Adrenal gland (tissue), 9 donors: ENCODE measurements at regions not wholly inside any gene's neighbourhood (a gene's known extent, or its start where the extent isn't known, plus 50 kb on each side); places are given as distances from the start of the nearest gene placed in this dataset.

ENCODE experiments used
- DNase-seq, 7 donors: peaks; one replicate each; pipeline ENCODE4 v3.0.0-alpha.2; 2019 to 2020
- H3K27ac ChIP-seq, 5 donors: fragments of 200-600 bp; sonication (generic) in 4 of 5; 1 replicate in 3 of 5; 2 replicates in 2 of 5; pipeline versions ENCODE4 v1.5.1 to v1.8.0; 2016 to 2020; ENCODE audit warnings: mild to moderate bottlenecking in 1 of 5
- H3K27me3 ChIP-seq: fragments of 200-600 bp; 2 replicates; pipeline ENCODE4 v1.8.0; 2021
- H3K36me3 ChIP-seq, 2 donors: fragments of 200-600 bp; replicated peaks in 1 of 2; 1 replicate in 1 of 2; 2 replicates in 1 of 2; pipeline versions ENCODE4 v1.5.1 to v1.8.0; 2018 to 2022
- H3K4me1 ChIP-seq, 2 donors: fragments of 200-600 bp; replicated peaks in 1 of 2; 1 replicate in 1 of 2; 2 replicates in 1 of 2; pipeline versions ENCODE4 v1.5.1 to v1.8.0; 2018 to 2021
- H3K4me3 ChIP-seq, 4 donors: fragments of 200-600 bp; sonication (generic) in 3 of 4; one replicate each; pipeline ENCODE4 v1.5.1; 2016 to 2018
- H3K9me3 ChIP-seq, 3 donors: fragments of 200-600 bp; sonication (generic) in 1 of 3; replicated peaks in 1 of 3; 1 replicate in 2 of 3; 2 replicates in 1 of 3; pipeline versions ENCODE4 v1.5.1 to v1.8.0; 2016 to 2021
- POLR2A ChIP-seq, 2 donors: fragments of 450-650 bp; IDR thresholded peaks; one replicate each; pipeline ENCODE4 v1.6.1; 2017; ENCODE audit warnings: antibody characterized with exemption in 2 of 2, mild to moderate bottlenecking in 2 of 2, moderate library complexity in 1 of 2
- WGBS, 4 donors: extraction: QIAGEN DNeasy Blood & Tissue Kit in 2 of 4; methylation state at CpG; one replicate each; pipeline versions ENCODE4 v1.1.5 to v1.1.7; 2013 to 2017; 5-methylcytosine and 5-hydroxymethylcytosine counted together
- intact Hi-C, 2 donors: fragments of 100-400 bp; cut with DNase I; formaldehyde crosslinking; loops; one replicate each; pipeline versions ENCODE4 v1.14.1 to v1.15.0; 2022 to 2023
- TF ChIP-seq, protein P1 (sequence below), 6 experiments: fragments of 450-650 bp in 4 of 6; fragments of 200-600 bp in 2 of 6; sonication (generic) in 1 of 6; IDR thresholded peaks; 1 replicate in 5 of 6; 2 replicates in 1 of 6; pipeline versions ENCODE4 v1.5.1 to v1.8.0; 2016 to 2021; ENCODE audit warnings: antibody characterized with exemption in 6 of 6, mild to moderate bottlenecking in 2 of 6, moderate library complexity in 1 of 6
- donor health status: healthy with polysubstance abuse.
- donor health status: Bipolar disorder and iron deficiency.
- donor health status: DM: yes; HTN: yes; CAD: no.
- donor health status: DM: no; HTN: no; CAD: no.
- donor health status: DM: no; HTN: no; CAD: no.

DNA sequence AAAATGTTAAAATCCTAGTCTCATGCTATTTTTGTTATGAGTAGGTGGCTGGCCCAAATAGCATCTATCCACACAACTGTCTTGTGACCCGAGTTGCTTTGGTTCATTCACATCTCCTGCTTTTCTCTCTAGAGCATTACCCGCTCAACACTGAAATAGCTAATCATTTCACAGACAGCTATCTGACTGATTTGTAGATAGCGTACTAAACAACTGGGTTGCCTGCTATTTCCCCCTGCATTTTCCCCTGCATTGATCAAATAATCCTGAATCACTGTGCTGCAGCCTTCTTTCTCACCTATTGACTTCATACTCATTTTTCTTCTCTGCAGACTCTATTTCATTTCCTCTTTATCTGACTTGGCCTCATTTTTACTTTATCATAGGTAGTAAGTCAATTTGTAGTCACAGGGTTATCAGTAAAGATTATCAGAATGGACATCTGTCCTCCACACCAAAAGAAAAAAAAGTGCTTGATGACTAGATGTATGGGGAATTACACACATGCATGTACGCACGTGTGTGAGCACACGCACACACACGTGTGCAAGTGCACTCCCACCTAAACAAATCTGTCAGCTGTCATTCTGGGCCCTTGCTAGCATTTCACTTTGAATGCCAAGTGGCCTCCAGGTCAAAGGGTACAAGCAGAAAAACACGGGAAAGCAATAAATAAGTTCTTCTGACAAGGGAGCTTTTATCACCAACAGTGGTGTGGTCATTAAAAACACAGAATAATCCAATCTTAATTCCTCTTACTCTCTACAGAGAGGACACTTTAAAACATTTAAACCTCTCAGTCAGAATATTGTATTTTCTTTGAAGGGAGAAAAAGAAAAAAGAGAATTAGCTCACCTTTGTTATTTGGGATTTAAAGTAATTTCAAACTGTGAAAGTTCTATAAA lies 501.6 kb downstream of the EFNA5 start:
- Histone ChIP-seq H3K27me3 (no peaks in the 10 kb centered on the region), H3K36me3 (no peaks in the 10 kb centered on the region), H3K4me1 (no peaks in the 10 kb centered on the region), H3K27ac (no peak overlapping the region), H3K4me3 (no peak overlapping the region), H3K9me3 (no peaks in the 10 kb centered on the region)
- no peak for DNase-seq
- 66 to 74% (median 69%) methylated on average over 8 of the region's 8 CpGs for WGBS, 4 donors
- TF ChIP-seq, protein P1, sequence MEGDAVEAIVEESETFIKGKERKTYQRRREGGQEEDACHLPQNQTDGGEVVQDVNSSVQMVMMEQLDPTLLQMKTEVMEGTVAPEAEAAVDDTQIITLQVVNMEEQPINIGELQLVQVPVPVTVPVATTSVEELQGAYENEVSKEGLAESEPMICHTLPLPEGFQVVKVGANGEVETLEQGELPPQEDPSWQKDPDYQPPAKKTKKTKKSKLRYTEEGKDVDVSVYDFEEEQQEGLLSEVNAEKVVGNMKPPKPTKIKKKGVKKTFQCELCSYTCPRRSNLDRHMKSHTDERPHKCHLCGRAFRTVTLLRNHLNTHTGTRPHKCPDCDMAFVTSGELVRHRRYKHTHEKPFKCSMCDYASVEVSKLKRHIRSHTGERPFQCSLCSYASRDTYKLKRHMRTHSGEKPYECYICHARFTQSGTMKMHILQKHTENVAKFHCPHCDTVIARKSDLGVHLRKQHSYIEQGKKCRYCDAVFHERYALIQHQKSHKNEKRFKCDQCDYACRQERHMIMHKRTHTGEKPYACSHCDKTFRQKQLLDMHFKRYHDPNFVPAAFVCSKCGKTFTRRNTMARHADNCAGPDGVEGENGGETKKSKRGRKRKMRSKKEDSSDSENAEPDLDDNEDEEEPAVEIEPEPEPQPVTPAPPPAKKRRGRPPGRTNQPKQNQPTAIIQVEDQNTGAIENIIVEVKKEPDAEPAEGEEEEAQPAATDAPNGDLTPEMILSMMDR (IDR thresholded peaks at IDR 0.05), result no peak
- TF ChIP-seq POLR2A (IDR thresholded peaks at IDR 0.05), result no peak
- intact Hi-C loops, result no loop called here

DNA sequence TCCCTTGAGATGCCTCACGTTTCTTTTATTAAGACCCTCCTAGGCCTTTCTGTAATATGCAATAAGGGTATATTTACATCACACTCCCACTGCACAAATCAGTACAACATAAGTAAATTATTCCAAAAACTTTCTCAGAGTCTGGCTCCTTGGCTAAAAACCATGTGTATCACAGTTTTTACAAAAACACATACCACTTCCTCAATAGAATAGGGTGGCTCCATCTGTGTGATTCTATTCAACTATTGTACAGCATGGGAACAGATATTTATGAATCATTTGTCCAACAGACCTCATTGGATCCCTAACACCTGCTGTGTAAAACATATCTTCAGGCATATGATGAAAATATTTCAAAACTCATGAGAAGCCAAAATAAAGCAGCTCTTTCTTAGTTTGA lies 502.7 kb downstream of the EFNA5 start:
- Histone ChIP-seq H3K27me3 (no peaks in the 10 kb centered on the region), H3K36me3 (no peaks in the 10 kb centered on the region), H3K4me3 (no peak overlapping the region), H3K4me1 (no peaks in the 10 kb centered on the region), H3K9me3 (no peaks in the 10 kb centered on the region), H3K27ac (no peak overlapping the region)
- 72 to 97% (median 78%) methylated on average over 1 of the region's 1 CpG for WGBS, 4 donors
- intact Hi-C loops, result no loop called here
- no peak for DNase-seq
- TF ChIP-seq, protein P1 (IDR thresholded peaks at IDR 0.05), result no peak
- TF ChIP-seq POLR2A (IDR thresholded peaks at IDR 0.05), result no peak

DNA sequence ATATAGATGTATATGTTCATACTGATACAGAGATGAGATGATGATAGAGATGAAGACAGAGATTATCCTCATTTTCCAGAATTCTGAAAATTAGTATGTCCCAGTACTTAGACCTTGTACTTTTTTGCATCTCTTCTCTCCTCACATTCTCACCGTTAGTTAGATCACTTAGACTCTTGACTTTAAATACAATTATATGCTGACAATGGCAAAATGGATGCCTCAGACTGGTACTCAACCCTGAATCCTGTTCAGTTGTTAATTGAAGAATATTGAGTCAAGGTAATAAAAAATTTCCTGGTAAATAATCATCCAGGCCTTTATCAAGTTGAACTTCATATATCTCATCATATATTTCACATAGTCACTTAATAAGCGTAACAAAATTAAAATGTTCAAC lies 505.4 kb downstream of the EFNA5 start:
- WGBS, 4 donors, result 42 to 88% (median 51%) methylated on average over 2 of the region's 2 CpGs
- Histone ChIP-seq H3K9me3 (no peaks in the 10 kb centered on the region), H3K4me3 (no peak overlapping the region), H3K27ac (no peak overlapping the region), H3K36me3 (no peaks in the 10 kb centered on the region), H3K27me3 (no peaks in the 10 kb centered on the region), H3K4me1 (no peaks in the 10 kb centered on the region)
- intact Hi-C loops, result no loop called here
- TF ChIP-seq POLR2A (IDR thresholded peaks at IDR 0.05), result no peak
- no peak for DNase-seq

DNA sequence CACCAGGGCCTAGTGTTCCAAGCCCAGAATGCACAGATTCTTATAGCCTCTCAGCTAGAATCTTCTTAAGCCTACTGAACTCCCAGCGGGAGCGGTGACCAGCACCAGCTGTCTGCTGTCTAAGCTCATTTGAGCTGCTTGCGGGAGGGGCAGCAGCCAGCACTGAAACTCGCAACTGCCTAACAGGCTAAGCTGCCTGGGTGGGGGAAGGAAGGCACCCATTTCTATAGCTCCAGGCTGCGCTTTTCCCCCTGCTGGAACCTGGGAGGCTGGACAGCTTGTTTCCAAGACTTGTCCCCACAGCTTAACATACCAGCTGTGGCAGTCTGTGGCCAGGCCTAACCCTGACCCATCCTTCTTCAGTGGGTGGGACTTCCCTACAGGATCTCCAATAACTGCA lies 512.9 kb downstream of the EFNA5 start:
- H3K4me1 ChIP-seq, result no peaks in the 10 kb centered on the region
- H3K4me3 ChIP-seq, result no peak overlapping the region
- no peaks in the 10 kb centered on the region for H3K9me3 ChIP-seq
- no peaks in the 10 kb centered on the region for H3K27me3 ChIP-seq
- WGBS, 4 donors, result 91 to 100% (median 96%) methylated on average over 1 to 5 of the region's 5 CpGs
- intact Hi-C loops, result no loop called here
- TF ChIP-seq, protein P1 (IDR thresholded peaks at IDR 0.05), result no peak
- no peak for TF ChIP-seq POLR2A (IDR thresholded peaks at IDR 0.05)
- no peak for DNase-seq
- H3K27ac ChIP-seq, result no peak overlapping the region
- no peaks in the 10 kb centered on the region for H3K36me3 ChIP-seq

DNA sequence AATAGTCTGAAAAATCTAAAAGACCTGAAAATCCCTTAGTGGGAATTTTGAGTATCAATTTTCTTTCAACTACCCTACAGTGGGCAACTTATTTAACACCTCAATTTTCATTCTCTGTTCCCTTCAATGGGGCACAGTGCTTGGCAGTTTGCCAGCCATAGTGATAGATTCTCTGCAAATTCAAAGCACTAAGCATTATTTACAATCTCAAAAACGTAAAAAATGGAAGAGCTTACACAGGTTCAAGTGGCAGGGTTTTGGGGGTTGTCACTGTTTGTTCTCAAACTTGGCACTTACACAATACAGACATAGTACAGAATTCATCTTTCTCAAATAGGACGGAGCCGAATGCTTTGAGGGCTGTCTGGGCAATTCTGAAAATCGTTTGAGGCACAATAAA lies 515.0 kb downstream of the EFNA5 start:
- TF ChIP-seq POLR2A (IDR thresholded peaks at IDR 0.05), result no peak
- TF ChIP-seq, protein P1 (IDR thresholded peaks at IDR 0.05), result no peak
- no peak for DNase-seq
- H3K27ac ChIP-seq, result no peak overlapping the region
- intact Hi-C loops, result no loop called here
- H3K9me3 ChIP-seq, result no peaks in the 10 kb centered on the region
- H3K27me3 ChIP-seq, result no peaks in the 10 kb centered on the region
- H3K36me3 ChIP-seq, result no peaks in the 10 kb centered on the region
- no peak overlapping the region for H3K4me3 ChIP-seq
- 65 to 70% (median 69%) methylated on average over 4 of the region's 4 CpGs for WGBS, 4 donors
- no peaks in the 10 kb centered on the region for H3K4me1 ChIP-seq
